Left kidney (tissue), 1 donor: ENCODE measurements at regions not wholly inside any gene's neighbourhood (a gene's known extent, or its start where the extent isn't known, plus 50 kb on each side); places are given as distances from the start of the nearest gene placed in this dataset.
"Not testable (repeated sequence)": the region's sequence is repeated elsewhere in the genome, so short reads cannot be mapped to it uniquely, and the experiment has no call there.

Experiments used
- DNase-seq: peaks from one replicate; pipeline ENCODE4 v3.0.0-alpha.2; 2013

GRCh38 chr10:16234916-16235315, 201.9 kb upstream of the PTER start:
- DNase-seq: no peak

GRCh38 chr10:16242446-16242845, 194.4 kb upstream of the PTER start:
- DNase-seq: no peak

GRCh38 chr10:16242859-16243613, 193.8 kb upstream of the PTER start:
- no peak for DNase-seq

- not testable (repeated sequence) for DNase-seq
Observed at GRCh38 chr10:16250136-16250535, 186.7 kb upstream of the PTER start.

GRCh38 chr10:16256336-16256735, 180.5 kb upstream of the PTER start:
- DNase-seq: no peak

GRCh38 chr10:16258291-16259040, 178.3 kb upstream of the PTER start:
- no peak for DNase-seq

GRCh38 chr10:16259726-16260125, 177.1 kb upstream of the PTER start:
- DNase-seq: no peak

GRCh38 chr10:16260388-16260787, 176.4 kb upstream of the PTER start:
- DNase-seq: no peak

GRCh38 chr10:16271571-16271970, 165.2 kb upstream of the PTER start:
- DNase-seq: no peak

- no peak for DNase-seq
Observed at GRCh38 chr10:16274911-16275310, 161.9 kb upstream of the PTER start.

GRCh38 chr10:16280595-16280994, 156.2 kb upstream of the PTER start:
- DNase-seq: no peak

GRCh38 chr10:16292366-16292765, 144.4 kb upstream of the PTER start:
- no peak for DNase-seq

- DNase-seq: no peak
Observed at GRCh38 chr10:16297069-16297468, 139.7 kb upstream of the PTER start.

- no peak for DNase-seq
Observed at GRCh38 chr10:16297642-16298041, 139.2 kb upstream of the PTER start.

- DNase-seq: no peak
Observed at GRCh38 chr10:16304311-16304710, 132.5 kb upstream of the PTER start.

- no peak for DNase-seq
Observed at GRCh38 chr10:16310440-16310839, 126.4 kb upstream of the PTER start.

- DNase-seq: no peak
Observed at GRCh38 chr10:16314259-16314658, 122.6 kb upstream of the PTER start.

- DNase-seq: no peak
Observed at GRCh38 chr10:16316733-16317390, 119.9 kb upstream of the PTER start.

GRCh38 chr10:16341637-16342036, 95.2 kb upstream of the PTER start:
- no peak for DNase-seq

- DNase-seq: no peak
Observed at GRCh38 chr10:16348891-16349290, 87.9 kb upstream of the PTER start.

GRCh38 chr10:16352146-16352545, 84.7 kb upstream of the PTER start:
- DNase-seq: no peak

- DNase-seq: no peak
Observed at GRCh38 chr10:16360001-16360400, 76.8 kb upstream of the PTER start.

- no peak for DNase-seq
Observed at GRCh38 chr10:16360425-16360824, 76.4 kb upstream of the PTER start.
